ENCODE measurements at regions not wholly inside any gene's neighbourhood (a gene's known extent, or its start where the extent isn't known, plus 50 kb on each side); places are given as distances from the start of the nearest gene placed in this dataset.
"Not testable (repeated sequence)": the region's sequence is repeated elsewhere in the genome, so short reads cannot be mapped to it uniquely, and the experiment has no call there.

- DNase-seq (ENCODE audit: low spot score): no peak
Measured at GRCh38 chrX:125678258-125678657, 358.6 kb downstream of the TEX13C start.

DNA sequence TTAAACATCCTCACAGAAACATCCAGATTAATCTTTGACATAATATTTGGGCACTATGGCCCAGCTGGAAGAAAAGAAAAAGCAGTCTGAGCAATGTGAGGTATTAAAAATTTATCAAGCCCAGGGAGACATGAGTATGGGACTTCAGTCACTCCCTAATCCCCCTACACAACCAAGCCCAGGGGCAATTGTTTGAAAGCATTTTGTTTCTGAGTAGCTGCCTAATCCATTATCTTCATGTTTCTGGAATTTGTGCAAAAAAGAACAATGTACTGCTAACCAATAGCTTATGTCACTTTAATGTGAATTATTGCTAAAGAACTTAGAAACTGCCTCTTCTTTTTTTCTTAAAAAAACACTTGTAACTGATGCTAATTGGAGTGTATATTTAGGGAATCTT lies 360.7 kb downstream of the TEX13C start:
- no peak for DNase-seq (ENCODE audit: low spot score)

- no peak for DNase-seq (ENCODE audit: low spot score)
Measured at GRCh38 chrX:125681058-125681457, 361.4 kb downstream of the TEX13C start.

DNA sequence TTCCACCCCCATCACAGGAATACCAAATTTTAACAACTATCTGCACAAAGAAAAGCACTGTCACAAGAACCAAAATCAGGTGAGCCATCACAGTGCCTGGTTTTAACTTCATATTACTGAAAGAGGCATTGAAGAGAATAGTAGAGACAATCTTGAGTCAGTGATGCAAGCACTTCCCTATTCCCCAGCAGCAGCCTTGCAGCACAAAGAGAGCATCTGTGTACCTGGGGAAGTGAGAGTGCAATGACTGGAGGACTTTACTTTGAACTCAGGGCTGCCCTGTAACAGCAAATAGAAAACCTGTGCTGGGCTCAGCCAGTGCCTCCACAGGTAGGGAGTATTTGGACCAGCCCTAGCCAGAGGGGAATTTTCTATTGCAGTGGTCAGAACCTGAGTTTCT lies 361.8 kb downstream of the TEX13C start:
- DNase-seq (ENCODE audit: low spot score): no peak

DNA sequence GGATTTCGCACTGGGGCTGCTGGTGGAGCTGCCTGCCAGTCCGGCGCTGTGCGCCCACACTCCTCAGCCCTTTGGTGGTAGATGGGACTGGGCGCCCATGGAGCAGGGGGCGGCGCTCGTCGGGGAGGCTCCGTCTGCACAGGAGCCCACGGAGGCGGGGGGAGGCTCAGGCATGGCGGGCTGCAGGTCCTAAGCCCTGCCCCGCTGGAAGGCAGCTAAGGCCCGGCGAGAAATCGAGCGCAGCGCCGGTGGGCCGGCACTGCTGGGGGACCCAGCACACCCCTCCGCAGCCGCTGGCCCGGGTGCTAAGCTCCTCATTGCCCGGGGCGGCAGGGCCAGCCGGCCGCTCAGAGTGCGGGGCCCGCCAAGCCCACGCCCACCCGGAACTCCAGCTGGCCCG lies 370.9 kb downstream of the TEX13C start:
- DNase-seq (ENCODE audit: low spot score): not testable (repeated sequence)

DNA sequence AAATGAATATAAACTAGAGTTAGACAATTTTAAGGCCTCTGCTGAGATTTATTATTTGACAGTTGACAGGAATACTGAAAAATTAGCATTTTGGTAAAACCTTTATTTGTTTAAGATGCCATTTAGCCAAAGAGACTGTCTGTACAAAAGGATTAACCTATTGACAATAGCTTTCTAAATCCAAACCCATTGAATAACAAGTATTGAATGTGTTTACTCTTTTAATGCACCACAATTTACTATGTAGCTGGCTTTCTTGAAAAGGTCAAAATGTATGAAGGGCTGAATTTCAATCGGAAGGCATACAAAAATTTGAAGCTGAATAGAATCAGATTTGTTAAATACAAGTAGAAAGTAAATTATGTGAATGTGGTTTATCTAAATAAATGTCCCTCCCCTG lies 374.5 kb downstream of the TEX13C start:
- DNase-seq (ENCODE audit: low spot score): no peak

- no peak for DNase-seq (ENCODE audit: low spot score)
Measured at GRCh38 chrX:125709074-125709473, 389.4 kb downstream of the TEX13C start.

- no peak for DNase-seq (ENCODE audit: low spot score)
Measured at GRCh38 chrX:125709532-125709931, 389.9 kb downstream of the TEX13C start.

DNA sequence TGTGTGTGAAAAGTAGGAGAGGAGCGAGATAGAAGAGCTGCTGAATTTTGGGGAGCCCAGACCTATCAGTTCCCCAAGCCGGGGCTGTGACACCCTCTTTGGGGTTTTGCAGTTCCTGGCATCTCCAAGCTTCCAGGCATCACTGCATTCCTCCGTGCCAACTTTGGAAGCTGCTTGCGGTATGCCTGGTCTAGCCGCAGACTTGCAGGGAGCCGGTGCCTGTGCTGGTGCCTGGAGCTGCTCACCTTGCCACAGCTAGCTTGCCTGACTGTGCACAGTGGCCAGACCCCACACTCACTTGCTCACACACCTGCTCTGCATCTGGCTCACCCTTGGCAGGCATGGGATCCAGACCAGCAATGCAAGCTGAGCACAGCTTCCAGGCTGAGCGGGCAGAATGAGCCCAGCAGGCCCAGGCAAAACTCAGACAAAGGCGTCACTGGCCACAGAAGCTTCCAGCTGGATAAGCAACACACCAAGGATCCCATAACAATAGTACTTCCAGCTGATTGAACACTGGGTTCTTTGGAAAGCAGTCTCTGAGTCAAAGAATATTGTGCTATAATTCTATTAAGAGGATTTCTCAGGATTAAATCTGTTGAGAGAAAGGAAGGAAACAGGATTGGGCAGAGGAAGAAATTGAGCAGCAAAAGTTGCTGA lies 390.9 kb downstream of the TEX13C start:
- no peak for DNase-seq (ENCODE audit: low spot score)

GRCh38 chrX:125711103-125711502 lies 391.4 kb downstream of the TEX13C start:
- no peak for DNase-seq (ENCODE audit: low spot score)

- DNase-seq (ENCODE audit: low spot score): no peak
Measured at GRCh38 chrX:125713633-125714032, 394.0 kb downstream of the TEX13C start.

DNA sequence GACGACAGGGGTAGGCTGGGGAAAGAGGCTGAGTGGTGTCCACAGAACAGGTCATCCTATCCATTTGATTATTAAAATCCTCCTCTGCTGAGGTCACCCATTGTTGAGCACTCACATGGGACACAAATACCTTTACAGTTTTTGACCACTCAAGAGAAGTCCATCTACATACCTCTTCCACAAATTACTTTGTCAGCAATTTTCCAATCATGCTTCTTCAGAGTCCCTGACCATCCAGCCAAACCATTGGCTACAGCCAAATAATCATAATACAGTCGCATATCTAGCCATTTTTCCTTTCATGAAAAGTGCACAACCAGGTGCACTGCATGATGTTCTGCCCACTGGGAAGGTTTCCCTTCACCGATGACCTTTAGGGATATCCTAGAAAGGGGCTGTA lies 407.4 kb downstream of the TEX13C start:
- no peak for DNase-seq (ENCODE audit: low spot score)

GRCh38 chrX:125736008-125736729 lies 416.5 kb downstream of the TEX13C start:
- DNase-seq (ENCODE audit: low spot score): no peak

DNA sequence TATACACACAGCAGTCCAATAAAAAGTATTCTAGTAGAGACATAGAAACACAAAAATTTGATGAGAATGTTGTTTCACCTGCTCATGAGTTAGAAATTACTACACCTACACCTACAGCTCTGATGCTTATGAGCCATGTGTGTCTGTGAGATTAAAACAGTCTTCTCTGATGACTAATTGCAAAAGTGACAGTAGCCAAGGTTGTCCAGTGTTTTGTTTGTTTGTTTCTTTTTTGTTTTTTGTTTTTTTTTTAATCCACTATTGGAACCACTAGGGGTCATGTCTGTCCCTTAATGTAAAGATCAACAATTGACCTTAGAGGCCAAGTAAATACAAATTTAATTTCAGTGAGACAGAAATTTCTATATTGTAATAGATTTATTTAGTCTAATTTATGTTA lies 423.1 kb downstream of the TEX13C start:
- no peak for DNase-seq (ENCODE audit: low spot score)

- no peak for DNase-seq (ENCODE audit: low spot score)
Measured at GRCh38 chrX:125744914-125745313, 421.2 kb downstream of the DCAF12L2 start.

- no peak for DNase-seq (ENCODE audit: low spot score)
Measured at GRCh38 chrX:125757794-125758564, 408.1 kb downstream of the DCAF12L2 start.

DNA sequence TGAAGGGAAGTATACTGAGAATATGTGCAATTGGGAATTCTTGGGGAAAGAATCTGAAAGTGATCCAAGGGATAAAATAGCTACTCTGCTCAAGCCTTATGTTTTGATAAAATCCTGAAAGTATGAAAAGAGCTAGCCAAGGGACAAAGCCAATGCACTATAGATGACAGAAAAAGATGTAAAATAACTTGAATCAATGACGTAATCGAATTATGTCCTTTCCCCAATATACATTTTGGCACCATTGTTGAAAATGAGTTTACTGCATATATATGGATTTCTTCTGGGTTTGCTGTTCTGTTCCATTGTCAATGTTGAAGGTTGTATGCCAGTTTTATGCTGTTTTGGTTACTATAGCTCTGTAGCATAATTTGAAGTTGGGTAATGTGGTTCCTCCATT lies 407.3 kb downstream of the DCAF12L2 start:
- no peak for DNase-seq (ENCODE audit: low spot score)

GRCh38 chrX:125762954-125763353 lies 403.1 kb downstream of the DCAF12L2 start:
- no peak for DNase-seq (ENCODE audit: low spot score)

DNA sequence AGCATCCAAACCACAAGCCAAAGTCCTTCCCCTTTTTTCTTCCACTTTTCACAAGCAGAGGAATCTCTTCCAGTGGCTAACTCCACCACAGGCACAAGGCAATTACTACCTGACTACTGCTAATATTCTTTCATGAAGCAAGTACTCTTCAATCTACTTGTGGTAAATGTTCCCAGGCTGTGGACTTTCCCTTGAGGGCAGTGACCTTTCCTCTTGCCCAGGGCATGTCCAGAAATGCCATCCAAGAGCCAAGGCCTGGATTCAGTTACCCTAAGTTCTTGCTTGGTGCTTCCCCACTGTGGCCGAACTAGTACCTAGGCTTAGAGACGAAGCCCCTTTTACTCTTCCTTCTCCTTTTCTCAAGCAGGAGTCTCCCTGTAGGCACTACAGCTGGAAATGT lies 400.7 kb downstream of the DCAF12L2 start:
- DNase-seq (ENCODE audit: low spot score): no peak

DNA sequence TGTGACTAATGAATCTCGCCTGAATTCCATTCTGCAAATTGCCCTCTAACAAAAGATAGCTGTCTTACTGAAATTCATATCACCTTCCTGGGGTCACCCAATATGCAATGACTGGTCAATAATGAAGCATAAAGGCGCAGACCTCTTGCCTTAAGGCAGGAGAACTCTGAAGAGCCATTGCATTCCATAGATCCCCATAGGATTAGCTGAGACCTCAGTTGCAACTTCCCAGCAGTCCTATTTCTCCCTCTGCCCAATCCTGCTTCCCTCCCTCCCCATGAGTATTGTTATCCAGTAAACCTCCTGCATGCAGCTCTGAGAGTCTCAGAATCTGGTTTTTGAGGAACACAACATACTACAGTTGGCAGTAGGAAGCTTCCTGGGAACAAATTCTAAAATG lies 396.5 kb downstream of the DCAF12L2 start:
- no peak for DNase-seq (ENCODE audit: low spot score)

GRCh38 chrX:125778261-125778660 lies 387.8 kb downstream of the DCAF12L2 start:
- peak; percentile 55 for DNase-seq (ENCODE audit: low spot score)

DNA sequence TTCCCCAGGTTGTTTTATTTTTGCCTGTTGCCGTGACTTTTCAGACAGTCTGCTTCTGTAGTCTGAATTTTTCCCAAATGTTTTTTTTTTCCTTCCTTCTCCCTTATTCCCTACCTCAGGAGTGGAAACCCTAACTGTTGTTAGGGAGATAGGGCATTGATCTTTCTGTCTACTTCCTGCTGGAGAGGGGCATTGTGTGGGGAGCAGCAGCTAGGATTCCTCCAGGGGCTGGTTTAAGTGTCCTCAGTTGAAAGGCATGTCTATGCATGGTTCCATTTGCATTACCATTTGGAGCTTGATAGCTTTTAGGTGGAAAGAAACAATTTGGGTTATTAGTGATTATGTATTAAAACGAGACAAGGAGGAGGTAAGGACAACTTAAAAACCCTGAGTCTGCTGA lies 383.9 kb downstream of the DCAF12L2 start:
- DNase-seq (ENCODE audit: low spot score): no peak

DNA sequence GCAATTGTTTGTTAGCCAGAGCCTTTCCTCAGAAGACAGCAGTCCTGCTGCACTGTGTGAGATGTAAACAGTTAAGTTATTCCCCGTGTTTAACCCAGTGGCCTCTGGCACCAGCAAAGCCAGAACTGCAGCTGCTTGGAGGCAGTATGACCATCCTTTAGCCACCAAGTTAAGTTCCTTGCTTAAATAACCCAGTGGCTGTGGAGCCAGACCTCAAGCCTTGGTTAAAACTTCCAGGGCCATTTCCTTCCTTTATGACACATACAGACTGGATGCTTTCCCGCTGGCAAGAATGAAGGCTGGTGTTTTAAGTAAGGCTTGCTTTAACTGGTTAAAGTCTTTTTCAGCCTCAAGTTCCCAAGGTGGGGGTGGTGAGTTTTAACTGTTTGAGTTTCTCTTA lies 379.8 kb downstream of the DCAF12L2 start:
- DNase-seq (ENCODE audit: low spot score): no peak
